ENCODE measurements at regions not wholly inside any gene's neighbourhood (a gene's known extent, or its start where the extent isn't known, plus 50 kb on each side); places are given as distances from the start of the nearest gene placed in this dataset.

DNA sequence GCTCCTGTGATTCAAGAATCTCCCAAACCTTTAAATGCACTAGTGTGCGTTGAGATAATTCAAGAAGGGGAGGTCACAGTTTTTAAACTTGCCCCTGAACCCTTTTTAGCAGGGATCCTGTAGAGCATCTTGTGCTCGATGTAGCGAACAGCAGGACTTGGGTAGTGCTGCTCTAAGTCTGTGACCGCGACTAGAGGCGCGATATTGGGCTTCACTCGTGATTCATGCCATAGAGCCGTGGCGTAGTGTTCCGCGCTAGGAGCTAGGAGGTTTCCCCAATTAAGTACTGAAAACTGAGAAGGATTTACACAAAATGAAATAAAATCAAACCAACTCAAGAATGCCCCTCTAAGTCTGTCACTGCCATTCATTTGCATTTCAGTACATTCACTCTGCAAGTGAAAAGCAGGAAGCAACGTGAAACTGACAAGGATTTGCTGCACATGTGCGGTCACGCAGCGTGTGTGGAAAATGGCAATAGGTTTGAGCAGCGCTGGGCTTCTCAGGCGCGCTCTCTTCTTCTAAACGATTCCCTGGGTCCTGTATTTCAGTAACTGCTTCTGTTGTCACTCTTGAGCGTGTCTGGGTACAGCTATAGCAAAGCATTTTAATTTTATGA is 1135.9 kb upstream of the WWC1 start:
- Histone ChIP-seq H4K12ac (ENCODE audit: low read depth, low read length) (no peak overlapping the region), H2AK5ac (ENCODE audit: low read length) (no peak overlapping the region), H2BK12ac (ENCODE audit: low read length) (no peak overlapping the region), H3K14ac (ENCODE audit: low read length) (no peak overlapping the region), H3K36me3 (ENCODE audit: control insufficient read depth in 1 of 2, insufficient read depth in 2 of 2, low read length in 2 of 2) (no peaks in the 10 kb centered on the region), H3K4me2 (ENCODE audit: low read length) (no peak overlapping the region), H3K4me1 (ENCODE audit: control insufficient read depth in 1 of 2, insufficient read depth in 2 of 2, low read length in 2 of 2) (no peaks in the 10 kb centered on the region), H3K9me3 (ENCODE audit: insufficient read depth, low read depth, low read length) (no peaks in the 10 kb centered on the region), H4K8ac (ENCODE audit: low read depth, low read length) (no peak overlapping the region), H3K4ac (ENCODE audit: low read depth, low read length) (no peak overlapping the region), H3K9ac (ENCODE audit: low read length) (no peak overlapping the region), H3K79me1 (ENCODE audit: low read length) (no peaks in the 10 kb centered on the region), H2BK120ac (ENCODE audit: insufficient read depth, low read length, poor library complexity) (no peak overlapping the region), H2AFZ (ENCODE audit: insufficient read depth, low read length, poor library complexity) (no peak overlapping the region), H2BK5ac (ENCODE audit: low read depth, low read length, poor library complexity) (no peak overlapping the region), H3K27me3 (ENCODE audit: insufficient read depth, low read length) (no peaks in the 10 kb centered on the region), H3K18ac (ENCODE audit: low read length) (no peak overlapping the region), H4K91ac (ENCODE audit: low read depth, low read length) (no peak overlapping the region), H3K27ac (ENCODE audit: low read depth, low read length) (no peak overlapping the region), H3K79me2 (ENCODE audit: control insufficient read depth, insufficient read depth, low read length, poor library complexity) (no peaks in the 10 kb centered on the region), H3K23ac (ENCODE audit: low read length) (no peak overlapping the region), H3K4me3 (ENCODE audit: low read depth, low read length) (no peak overlapping the region)
- WGBS (ENCODE audit: extremely low coverage, insufficient coverage, insufficient read length) = no CpG with 5 or more reads among the region's 21 CpGs
- DNase-seq = no peak

DNA sequence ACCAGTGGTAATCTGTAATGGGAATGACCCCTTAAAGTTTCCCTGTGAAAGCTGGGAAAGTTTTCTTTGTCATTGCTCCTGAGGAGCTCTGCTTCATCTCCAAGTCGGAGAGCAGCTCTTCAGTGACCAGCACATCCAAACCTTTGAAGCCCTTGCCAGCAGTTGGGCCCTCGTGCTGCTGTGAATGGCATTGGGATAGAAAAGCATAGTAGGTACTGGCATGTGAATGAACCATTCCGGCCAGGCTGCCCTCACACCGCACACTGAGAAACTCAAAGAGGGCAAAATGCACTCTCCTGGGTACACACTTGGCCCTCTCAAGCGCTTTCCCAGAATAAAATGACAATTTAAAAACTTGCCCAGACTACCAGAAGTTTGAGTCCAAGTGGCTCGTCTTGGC is 1135.0 kb upstream of the WWC1 start:
- no peak overlapping the region for H2AFZ ChIP-seq (ENCODE audit: insufficient read depth, low read length, poor library complexity)
- H4K12ac ChIP-seq (ENCODE audit: low read depth, low read length) = no peak overlapping the region
- H2BK5ac ChIP-seq (ENCODE audit: low read depth, low read length, poor library complexity) = no peak overlapping the region
- no peak overlapping the region for H3K4ac ChIP-seq (ENCODE audit: low read depth, low read length)
- no peaks in the 10 kb centered on the region for H3K79me1 ChIP-seq (ENCODE audit: low read length)
- no peak overlapping the region for H3K14ac ChIP-seq (ENCODE audit: low read length)
- no peak overlapping the region for H2AK5ac ChIP-seq (ENCODE audit: low read length)
- no peak overlapping the region for H2BK120ac ChIP-seq (ENCODE audit: insufficient read depth, low read length, poor library complexity)
- no peak for DNase-seq
- no peaks in the 10 kb centered on the region for H3K27me3 ChIP-seq (ENCODE audit: insufficient read depth, low read length)
- no peak overlapping the region for H3K23ac ChIP-seq (ENCODE audit: low read length)
- H2BK12ac ChIP-seq (ENCODE audit: low read length) = no peak overlapping the region
- H3K9me3 ChIP-seq (ENCODE audit: insufficient read depth, low read depth, low read length) = no peaks in the 10 kb centered on the region
- no peak overlapping the region for H3K4me3 ChIP-seq (ENCODE audit: low read depth, low read length)
- no peak overlapping the region for H3K4me2 ChIP-seq (ENCODE audit: low read length)
- H3K18ac ChIP-seq (ENCODE audit: low read length) = no peak overlapping the region
- H3K4me1 ChIP-seq (ENCODE audit: control insufficient read depth in 1 of 2, insufficient read depth in 2 of 2, low read length in 2 of 2) = no peaks in the 10 kb centered on the region
- H4K8ac ChIP-seq (ENCODE audit: low read depth, low read length) = no peak overlapping the region
- H3K79me2 ChIP-seq (ENCODE audit: control insufficient read depth, insufficient read depth, low read length, poor library complexity) = no peaks in the 10 kb centered on the region
- no peak overlapping the region for H3K27ac ChIP-seq (ENCODE audit: low read depth, low read length)
- WGBS (ENCODE audit: extremely low coverage, insufficient coverage, insufficient read length) = no CpG with 5 or more reads among the region's 6 CpGs
- no peak overlapping the region for H3K9ac ChIP-seq (ENCODE audit: low read length)
- no peaks in the 10 kb centered on the region for H3K36me3 ChIP-seq (ENCODE audit: control insufficient read depth in 1 of 2, insufficient read depth in 2 of 2, low read length in 2 of 2)
- no peak overlapping the region for H4K91ac ChIP-seq (ENCODE audit: low read depth, low read length)

DNA sequence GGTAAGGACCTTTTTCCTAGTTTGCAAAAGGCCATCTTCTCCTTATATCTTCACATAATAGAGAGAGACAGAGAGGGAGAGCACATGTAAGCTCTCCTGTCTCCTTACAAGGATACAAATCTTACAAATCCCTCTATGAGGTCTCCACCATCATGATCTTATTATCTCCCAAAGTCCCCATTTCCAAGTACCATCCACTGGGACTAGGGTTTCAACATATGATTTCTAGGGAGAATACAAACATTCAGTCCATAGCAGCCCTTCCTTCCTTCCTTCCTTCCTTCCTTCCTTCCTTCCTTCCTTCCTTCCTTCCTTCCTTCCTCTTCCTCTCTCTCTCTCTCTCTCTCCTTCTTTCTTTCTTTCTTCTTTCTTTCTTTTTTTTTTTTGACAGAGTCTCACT is 1132.9 kb upstream of the WWC1 start:
- Histone ChIP-seq H3K9ac (ENCODE audit: low read length) (no peak overlapping the region), H3K79me2 (ENCODE audit: control insufficient read depth, insufficient read depth, low read length, poor library complexity) (no peaks in the 10 kb centered on the region), H3K4me3 (ENCODE audit: low read depth, low read length) (no peak overlapping the region), H4K12ac (ENCODE audit: low read depth, low read length) (no peak overlapping the region), H3K18ac (ENCODE audit: low read length) (no peak overlapping the region), H4K91ac (ENCODE audit: low read depth, low read length) (no peak overlapping the region), H3K79me1 (ENCODE audit: low read length) (no peaks in the 10 kb centered on the region), H2BK120ac (ENCODE audit: insufficient read depth, low read length, poor library complexity) (no peak overlapping the region), H2BK5ac (ENCODE audit: low read depth, low read length, poor library complexity) (no peak overlapping the region), H3K4me2 (ENCODE audit: low read length) (no peak overlapping the region), H3K23ac (ENCODE audit: low read length) (no peak overlapping the region), H4K8ac (ENCODE audit: low read depth, low read length) (no peak overlapping the region), H3K4ac (ENCODE audit: low read depth, low read length) (no peak overlapping the region), H2AFZ (ENCODE audit: insufficient read depth, low read length, poor library complexity) (no peak overlapping the region), H2AK5ac (ENCODE audit: low read length) (no peak overlapping the region), H3K4me1 (ENCODE audit: control insufficient read depth in 1 of 2, insufficient read depth in 2 of 2, low read length in 2 of 2) (no peaks in the 10 kb centered on the region), H3K9me3 (ENCODE audit: insufficient read depth, low read depth, low read length) (no peaks in the 10 kb centered on the region), H2BK12ac (ENCODE audit: low read length) (no peak overlapping the region), H3K14ac (ENCODE audit: low read length) (no peak overlapping the region), H3K27me3 (ENCODE audit: insufficient read depth, low read length) (no peaks in the 10 kb centered on the region), H3K36me3 (ENCODE audit: control insufficient read depth in 1 of 2, insufficient read depth in 2 of 2, low read length in 2 of 2) (no peaks in the 10 kb centered on the region), H3K27ac (ENCODE audit: low read depth, low read length) (no peak overlapping the region)
- no peak for DNase-seq

DNA sequence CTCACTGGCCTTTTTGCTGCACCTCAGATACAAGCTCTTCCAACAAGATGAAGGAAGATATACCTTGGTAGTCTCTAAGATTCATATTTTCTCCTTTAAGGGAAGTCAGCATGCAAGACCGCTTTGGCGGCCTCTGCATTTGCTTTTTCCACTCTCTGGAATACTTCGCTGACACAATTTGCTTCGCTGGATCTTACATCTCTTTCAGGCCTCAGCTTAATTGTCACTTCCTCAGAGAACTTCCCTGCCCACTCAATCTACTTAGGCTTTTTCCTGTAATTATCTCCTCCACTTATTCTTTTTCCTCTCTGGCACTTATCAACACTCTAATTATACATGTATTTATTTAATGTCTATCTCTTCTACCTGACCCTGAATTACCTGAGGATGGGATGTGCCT is 1131.1 kb upstream of the WWC1 start:
- Histone ChIP-seq H3K9me3 (ENCODE audit: insufficient read depth, low read depth, low read length) (no peaks in the 10 kb centered on the region), H3K79me2 (ENCODE audit: control insufficient read depth, insufficient read depth, low read length, poor library complexity) (no peaks in the 10 kb centered on the region), H2BK5ac (ENCODE audit: low read depth, low read length, poor library complexity) (no peak overlapping the region), H4K91ac (ENCODE audit: low read depth, low read length) (no peak overlapping the region), H3K4me3 (ENCODE audit: low read depth, low read length) (no peak overlapping the region), H2BK120ac (ENCODE audit: insufficient read depth, low read length, poor library complexity) (no peak overlapping the region), H3K23ac (ENCODE audit: low read length) (no peak overlapping the region), H3K14ac (ENCODE audit: low read length) (no peak overlapping the region), H3K36me3 (ENCODE audit: control insufficient read depth in 1 of 2, insufficient read depth in 2 of 2, low read length in 2 of 2) (no peaks in the 10 kb centered on the region), H2BK12ac (ENCODE audit: low read length) (no peak overlapping the region), H3K27ac (ENCODE audit: low read depth, low read length) (no peak overlapping the region), H3K27me3 (ENCODE audit: insufficient read depth, low read length) (no peaks in the 10 kb centered on the region), H3K4me2 (ENCODE audit: low read length) (no peak overlapping the region), H2AK5ac (ENCODE audit: low read length) (no peak overlapping the region), H3K4ac (ENCODE audit: low read depth, low read length) (no peak overlapping the region), H3K79me1 (ENCODE audit: low read length) (no peaks in the 10 kb centered on the region), H3K4me1 (ENCODE audit: control insufficient read depth in 1 of 2, insufficient read depth in 2 of 2, low read length in 2 of 2) (no peaks in the 10 kb centered on the region), H4K8ac (ENCODE audit: low read depth, low read length) (no peak overlapping the region), H3K18ac (ENCODE audit: low read length) (no peak overlapping the region), H4K12ac (ENCODE audit: low read depth, low read length) (no peak overlapping the region), H2AFZ (ENCODE audit: insufficient read depth, low read length, poor library complexity) (no peak overlapping the region), H3K9ac (ENCODE audit: low read length) (no peak overlapping the region)
- WGBS (ENCODE audit: extremely low coverage, insufficient coverage, insufficient read length) = no CpG with 5 or more reads among the region's 4 CpGs
- no peak for DNase-seq

Measured in trophoblast cell (in vitro differentiated cells and primary cell).